ENCODE measurements at regions not wholly inside any gene's neighbourhood (a gene's known extent, or its start where the extent isn't known, plus 50 kb on each side); places are given as distances from the start of the nearest gene placed in this dataset.

- Histone ChIP-seq H3K9me3 (ENCODE audit: control insufficient read depth, low read depth, low read length) (no peaks in the 10 kb centered on the region), H3K27me3 (ENCODE audit: control insufficient read depth, insufficient read depth, low read length) (no peaks in the 10 kb centered on the region), H3K4me1 (ENCODE audit: control insufficient read depth, insufficient read depth, low read length) (peaks cover 4% of the 10 kb centered on the region), H3K4me3 (ENCODE audit: low read length) (no peak overlapping the region), H3K36me3 (ENCODE audit: control insufficient read depth, insufficient read depth, low read length) (no peaks in the 10 kb centered on the region), H3K27ac (ENCODE audit: low read length) (no peak overlapping the region)
- WGBS (ENCODE audit: insufficient coverage, low lambda C conversion rate) = 77% methylated on average over 5 of the region's 5 CpGs
- no peak for DNase-seq
Measured at GRCh38 chr3:187918081-187918644, 172.9 kb upstream of the BCL6 start.

DNA sequence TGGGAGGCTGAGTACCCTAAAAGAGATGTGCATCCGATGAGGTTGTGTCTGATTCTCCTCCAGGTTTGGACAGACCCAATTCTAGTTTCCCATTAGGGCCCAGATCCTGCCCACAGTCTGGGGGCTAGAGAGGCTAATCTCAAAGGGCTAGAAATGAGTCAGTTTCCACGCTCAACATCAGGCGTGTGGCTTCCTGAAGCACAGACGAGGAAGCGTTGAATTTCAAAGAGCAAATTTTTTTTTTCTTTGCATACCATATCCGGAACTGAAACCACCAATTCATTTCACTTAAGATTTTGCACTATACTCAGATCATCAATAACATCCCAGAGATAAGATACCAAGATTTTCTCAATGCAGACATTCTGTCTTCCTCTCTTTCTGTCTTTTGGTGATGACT, 173.8 kb upstream of the BCL6 start:
- DNase-seq = no peak
- WGBS (ENCODE audit: insufficient coverage, low lambda C conversion rate) = no CpG with 5 or more reads among the region's 6 CpGs
- Histone ChIP-seq H3K4me3 (ENCODE audit: low read length) (no peak overlapping the region), H3K27ac (ENCODE audit: low read length) (no peak overlapping the region), H3K4me1 (ENCODE audit: control insufficient read depth, insufficient read depth, low read length) (peaks cover 3% of the 10 kb centered on the region), H3K9me3 (ENCODE audit: control insufficient read depth, low read depth, low read length) (no peaks in the 10 kb centered on the region), H3K36me3 (ENCODE audit: control insufficient read depth, insufficient read depth, low read length) (no peaks in the 10 kb centered on the region), H3K27me3 (ENCODE audit: control insufficient read depth, insufficient read depth, low read length) (no peaks in the 10 kb centered on the region)

DNA sequence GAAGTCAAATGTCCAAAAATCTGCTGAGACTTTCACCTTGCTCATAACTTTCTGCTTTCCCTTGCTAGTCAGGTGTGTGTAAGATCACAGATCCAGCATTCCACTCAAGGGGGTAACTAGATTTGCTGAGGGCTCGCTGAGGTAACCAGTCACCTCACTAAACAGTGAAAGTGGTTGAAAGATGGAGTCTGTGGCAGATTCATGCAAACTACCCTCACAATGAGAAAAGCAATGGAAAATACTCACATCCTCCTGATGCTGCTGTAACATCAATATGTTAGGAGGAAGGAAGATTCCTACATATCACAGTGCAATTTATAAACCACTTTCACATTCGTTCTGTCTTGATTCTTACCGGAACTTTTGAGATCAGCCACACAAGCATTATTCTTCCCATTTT, 174.3 kb upstream of the BCL6 start:
- no peak overlapping the region for H3K27ac ChIP-seq (ENCODE audit: low read length)
- WGBS (ENCODE audit: insufficient coverage, low lambda C conversion rate) = 67% methylated on average over 1 of the region's 3 CpGs
- H3K36me3 ChIP-seq (ENCODE audit: control insufficient read depth, insufficient read depth, low read length) = no peaks in the 10 kb centered on the region
- no peak for DNase-seq
- no peaks in the 10 kb centered on the region for H3K27me3 ChIP-seq (ENCODE audit: control insufficient read depth, insufficient read depth, low read length)
- no peaks in the 10 kb centered on the region for H3K9me3 ChIP-seq (ENCODE audit: control insufficient read depth, low read depth, low read length)
- H3K4me3 ChIP-seq (ENCODE audit: low read length) = no peak overlapping the region
- no peaks in the 10 kb centered on the region for H3K4me1 ChIP-seq (ENCODE audit: control insufficient read depth, insufficient read depth, low read length)

GRCh38 chr3:187920030-187920429, 174.8 kb upstream of the BCL6 start:
- Histone ChIP-seq H3K4me1 (ENCODE audit: control insufficient read depth, insufficient read depth, low read length) (no peaks in the 10 kb centered on the region), H3K9me3 (ENCODE audit: control insufficient read depth, low read depth, low read length) (no peaks in the 10 kb centered on the region), H3K27me3 (ENCODE audit: control insufficient read depth, insufficient read depth, low read length) (no peaks in the 10 kb centered on the region), H3K36me3 (ENCODE audit: control insufficient read depth, insufficient read depth, low read length) (no peaks in the 10 kb centered on the region), H3K4me3 (ENCODE audit: low read length) (no peak overlapping the region), H3K27ac (ENCODE audit: low read length) (no peak overlapping the region)
- no peak for DNase-seq
- no CpG with 5 or more reads among the region's 1 CpG for WGBS (ENCODE audit: insufficient coverage, low lambda C conversion rate)

DNA sequence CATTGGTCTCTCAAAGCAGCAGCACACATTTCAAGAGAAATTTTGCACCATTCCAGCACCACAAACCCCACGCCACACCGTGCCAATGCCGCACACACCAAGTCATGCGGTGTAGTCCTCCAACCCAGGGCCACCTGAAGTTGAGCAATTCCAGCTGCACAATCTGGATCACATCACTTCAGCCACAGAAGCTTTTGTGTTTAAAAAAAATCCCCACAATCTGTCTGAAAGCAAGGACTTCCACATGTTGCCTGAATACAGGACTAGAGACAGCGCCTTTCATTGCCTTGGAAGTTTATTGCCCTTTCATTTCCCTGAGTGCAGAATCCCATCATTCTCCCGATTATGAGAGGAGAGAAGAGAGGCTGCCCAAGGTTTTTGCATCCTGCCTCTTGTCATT, 175.6 kb upstream of the BCL6 start:
- Histone ChIP-seq H3K9me3 (ENCODE audit: control insufficient read depth, low read depth, low read length) (no peaks in the 10 kb centered on the region), H3K27ac (ENCODE audit: low read length) (no peak overlapping the region), H3K4me1 (ENCODE audit: control insufficient read depth, insufficient read depth, low read length) (no peaks in the 10 kb centered on the region), H3K27me3 (ENCODE audit: control insufficient read depth, insufficient read depth, low read length) (no peaks in the 10 kb centered on the region), H3K36me3 (ENCODE audit: control insufficient read depth, insufficient read depth, low read length) (no peaks in the 10 kb centered on the region), H3K4me3 (ENCODE audit: low read length) (no peak overlapping the region)
- WGBS (ENCODE audit: insufficient coverage, low lambda C conversion rate) = no CpG with 5 or more reads among the region's 6 CpGs
- DNase-seq = no peak

DNA sequence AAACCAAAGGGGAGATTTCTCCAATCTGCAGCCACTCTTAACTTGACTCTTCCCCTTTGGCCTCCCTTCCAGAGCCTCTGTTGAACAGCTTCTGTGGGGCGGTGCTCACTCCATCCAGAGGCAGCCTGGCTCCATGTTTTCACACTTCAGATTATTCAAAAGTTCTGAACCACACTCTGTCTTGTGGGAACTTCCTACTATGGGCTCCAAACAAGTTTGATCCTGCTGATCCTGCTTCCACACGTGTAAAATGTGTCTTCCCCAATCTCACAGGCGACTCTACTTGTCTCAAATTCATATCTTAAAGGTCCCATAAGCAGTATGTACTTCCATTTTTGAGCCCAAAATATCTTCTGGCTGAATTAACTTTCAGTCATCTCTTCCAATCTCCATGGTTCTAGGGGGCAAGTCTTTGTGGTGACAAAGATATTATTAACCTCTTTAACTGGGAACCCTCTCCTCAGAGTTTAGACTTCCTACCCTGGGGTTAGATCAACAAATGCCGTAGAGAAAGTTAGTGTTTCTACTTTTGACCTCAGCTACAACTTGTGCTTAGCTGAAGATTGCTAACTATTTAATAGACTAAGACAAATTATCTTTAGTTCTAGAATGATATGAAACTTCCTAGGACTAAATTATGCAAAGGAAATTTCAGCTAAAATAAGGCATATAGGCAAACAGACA, 176.3 kb upstream of the BCL6 start:
- 80% methylated on average over 1 of the region's 4 CpGs for WGBS (ENCODE audit: insufficient coverage, low lambda C conversion rate)
- no peak overlapping the region for H3K27ac ChIP-seq (ENCODE audit: low read length)
- no peaks in the 10 kb centered on the region for H3K9me3 ChIP-seq (ENCODE audit: control insufficient read depth, low read depth, low read length)

GRCh38 chr3:187922704-187923416, 177.6 kb upstream of the BCL6 start:
- Histone ChIP-seq H3K9me3 (ENCODE audit: control insufficient read depth, low read depth, low read length) (no peaks in the 10 kb centered on the region), H3K4me3 (ENCODE audit: low read length) (no peak overlapping the region), H3K27me3 (ENCODE audit: control insufficient read depth, insufficient read depth, low read length) (no peaks in the 10 kb centered on the region), H3K27ac (ENCODE audit: low read length) (no peak overlapping the region), H3K36me3 (ENCODE audit: control insufficient read depth, insufficient read depth, low read length) (no peaks in the 10 kb centered on the region), H3K4me1 (ENCODE audit: control insufficient read depth, insufficient read depth, low read length) (no peaks in the 10 kb centered on the region)
- no peak for DNase-seq
- WGBS (ENCODE audit: insufficient coverage, low lambda C conversion rate) = no CpG with 5 or more reads among the region's 3 CpGs

More for the DNA sequence above, 176.3 kb upstream of the BCL6 start:
- H3K27me3 ChIP-seq (ENCODE audit: control insufficient read depth, insufficient read depth, low read length) = no peaks in the 10 kb centered on the region
- H3K4me1 ChIP-seq (ENCODE audit: control insufficient read depth, insufficient read depth, low read length) = no peaks in the 10 kb centered on the region
- no peak overlapping the region for H3K4me3 ChIP-seq (ENCODE audit: low read length)
- no peak for DNase-seq
- H3K36me3 ChIP-seq (ENCODE audit: control insufficient read depth, insufficient read depth, low read length) = no peaks in the 10 kb centered on the region

- H3K27me3 ChIP-seq (ENCODE audit: control insufficient read depth, insufficient read depth, low read length) = no peaks in the 10 kb centered on the region
- H3K27ac ChIP-seq (ENCODE audit: low read length) = no peak overlapping the region
- DNase-seq = no peak
- H3K4me3 ChIP-seq (ENCODE audit: low read length) = no peak overlapping the region
- H3K9me3 ChIP-seq (ENCODE audit: control insufficient read depth, low read depth, low read length) = no peaks in the 10 kb centered on the region
- no peaks in the 10 kb centered on the region for H3K4me1 ChIP-seq (ENCODE audit: control insufficient read depth, insufficient read depth, low read length)
- H3K36me3 ChIP-seq (ENCODE audit: control insufficient read depth, insufficient read depth, low read length) = no peaks in the 10 kb centered on the region
Measured at GRCh38 chr3:187924651-187925050, 179.4 kb upstream of the BCL6 start.

DNA sequence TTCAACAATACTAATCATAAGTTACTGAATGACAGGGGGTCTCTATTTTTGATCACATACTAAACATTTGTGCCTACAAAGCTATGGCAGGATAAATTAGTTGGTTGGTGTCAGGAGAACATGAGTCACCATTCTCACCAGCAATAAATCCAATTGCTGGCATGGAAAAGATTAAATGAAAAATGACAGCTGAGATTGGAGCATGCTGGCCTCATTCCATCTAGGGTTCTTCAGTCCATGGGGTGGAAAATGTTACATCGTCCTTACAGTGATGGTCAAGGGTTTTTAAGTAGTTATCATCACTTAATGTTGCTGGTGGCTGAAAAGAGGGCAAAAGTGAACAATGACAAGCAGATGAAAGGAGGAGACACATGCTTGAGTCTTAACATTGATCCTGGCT, 180.1 kb upstream of the BCL6 start:
- H3K9me3 ChIP-seq (ENCODE audit: control insufficient read depth, low read depth, low read length) = no peaks in the 10 kb centered on the region
- no peaks in the 10 kb centered on the region for H3K36me3 ChIP-seq (ENCODE audit: control insufficient read depth, insufficient read depth, low read length)
- H3K4me3 ChIP-seq (ENCODE audit: low read length) = no peak overlapping the region
- DNase-seq = no peak
- H3K27ac ChIP-seq (ENCODE audit: low read length) = no peak overlapping the region
- H3K27me3 ChIP-seq (ENCODE audit: control insufficient read depth, insufficient read depth, low read length) = no peaks in the 10 kb centered on the region
- H3K4me1 ChIP-seq (ENCODE audit: control insufficient read depth, insufficient read depth, low read length) = no peaks in the 10 kb centered on the region
- 100% methylated on average over 1 of the region's 1 CpG for WGBS (ENCODE audit: insufficient coverage, low lambda C conversion rate)

GRCh38 chr3:187926620-187927019, 181.4 kb upstream of the BCL6 start:
- Histone ChIP-seq H3K27me3 (ENCODE audit: control insufficient read depth, insufficient read depth, low read length) (no peaks in the 10 kb centered on the region), H3K9me3 (ENCODE audit: control insufficient read depth, low read depth, low read length) (no peaks in the 10 kb centered on the region), H3K4me3 (ENCODE audit: low read length) (no peak overlapping the region), H3K4me1 (ENCODE audit: control insufficient read depth, insufficient read depth, low read length) (no peaks in the 10 kb centered on the region), H3K36me3 (ENCODE audit: control insufficient read depth, insufficient read depth, low read length) (no peaks in the 10 kb centered on the region), H3K27ac (ENCODE audit: low read length) (no peak overlapping the region)
- 80% methylated on average over 1 of the region's 3 CpGs for WGBS (ENCODE audit: insufficient coverage, low lambda C conversion rate)
- DNase-seq = no peak

DNA sequence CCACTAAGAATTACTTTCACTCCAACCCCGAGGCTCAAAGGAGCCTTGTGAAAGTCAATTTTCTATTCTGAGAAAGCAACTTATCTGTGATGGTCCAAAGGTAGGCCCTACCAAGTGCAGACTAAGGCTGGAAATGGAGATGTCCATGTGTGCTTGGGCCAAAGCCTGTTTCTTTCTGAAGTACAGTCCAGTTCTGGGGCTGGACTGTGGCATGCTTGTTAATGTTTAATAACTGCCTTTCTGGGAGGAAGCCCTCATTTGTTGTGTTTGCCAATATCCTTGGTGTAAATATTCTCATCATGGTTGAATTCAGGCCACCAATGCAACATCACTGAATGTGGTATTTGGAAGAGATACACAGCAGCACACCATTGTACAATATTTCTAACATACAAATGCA, 182.3 kb upstream of the BCL6 start:
- Histone ChIP-seq H3K4me1 (ENCODE audit: control insufficient read depth, insufficient read depth, low read length) (no peaks in the 10 kb centered on the region), H3K27me3 (ENCODE audit: control insufficient read depth, insufficient read depth, low read length) (no peaks in the 10 kb centered on the region), H3K9me3 (ENCODE audit: control insufficient read depth, low read depth, low read length) (no peaks in the 10 kb centered on the region), H3K4me3 (ENCODE audit: low read length) (no peak overlapping the region), H3K36me3 (ENCODE audit: control insufficient read depth, insufficient read depth, low read length) (no peaks in the 10 kb centered on the region), H3K27ac (ENCODE audit: low read length) (no peak overlapping the region)
- WGBS (ENCODE audit: insufficient coverage, low lambda C conversion rate) = no CpG with 5 or more reads among the region's 1 CpG
- no peak for DNase-seq

Measured in large intestine (tissue), 3 donors.